HL-60 (cell line): ENCODE measurements at regions not wholly inside any gene's neighbourhood (a gene's known extent, or its start where the extent isn't known, plus 50 kb on each side); places are given as distances from the start of the nearest gene placed in this dataset.

Experiments used
- DNase-seq, 2 experiments: peaks; one replicate each; pipeline ENCODE4 v3.0.0-alpha.2; 2010 to 2020; ENCODE audit warnings: low read depth in 1 of 2, low spot score in 1 of 2
- H3K27ac ChIP-seq: fragments of 250-450 bp; sonication (Bioruptor Pico); replicated peaks from 2 replicates; pipeline ENCODE4 v1.5.1; 2020; ENCODE audit warnings: mild to moderate bottlenecking, moderate library complexity
- H3K27me3 ChIP-seq: fragments of 250-450 bp; sonication (Bioruptor Pico); 2 replicates; pipeline ENCODE4 v1.5.1; 2021; ENCODE audit warnings: mild to moderate bottlenecking, moderate library complexity; ENCODE audit not compliant: insufficient read depth, poor library complexity, severe bottlenecking
- H3K4me3 ChIP-seq: replicated peaks from 2 replicates; pipeline ENCODE4 v1.5.1; 2011; ENCODE audit warnings: mild to moderate bottlenecking, control low read depth, low read length; ENCODE audit not compliant: insufficient read depth
- CTCF ChIP-seq: IDR thresholded peaks from one replicate; pipeline ENCODE4 v1.5.1; 2011; ENCODE audit warnings: low read length, control low read depth, inconsistent platforms; ENCODE audit not compliant: insufficient read depth
- GABPA ChIP-seq: IDR thresholded peaks from 2 replicates; pipeline ENCODE4 v1.6.1; 2012; ENCODE audit warnings: low read depth
- POLR2AphosphoS5 ChIP-seq: IDR thresholded peaks from 2 replicates; pipeline ENCODE4 v1.6.1; 2012; ENCODE audit warnings: low read depth
- REST ChIP-seq: IDR thresholded peaks from 2 replicates; pipeline ENCODE4 v1.6.1; 2012; ENCODE audit warnings: low read depth; ENCODE audit not compliant: insufficient replicate concordance
- SPI1 ChIP-seq: IDR thresholded peaks from 2 replicates; pipeline ENCODE4 v1.6.1; 2012; ENCODE audit warnings: low read depth, mild to moderate bottlenecking, borderline replicate concordance

GRCh38 chr13:78187781-78188180, 269.1 kb upstream of the EDNRB start:
- H3K4me3 ChIP-seq, result no peak overlapping the region
- H3K27me3 ChIP-seq, result no peaks in the 10 kb centered on the region
- TF ChIP-seq SPI1, result no peak
- no peak for TF ChIP-seq GABPA
- no peak for TF ChIP-seq POLR2AphosphoS5
- TF ChIP-seq REST, result no peak
- no peak for TF ChIP-seq CTCF
- DNase-seq, result no peak
- no peak overlapping the region for H3K27ac ChIP-seq

- Histone ChIP-seq H3K27ac (no peak overlapping the region), H3K4me3 (no peak overlapping the region), H3K27me3 (no peaks in the 10 kb centered on the region)
- TF ChIP-seq SPI1, result no peak
- TF ChIP-seq REST, result no peak
- no peak for TF ChIP-seq POLR2AphosphoS5
- no peak for TF ChIP-seq CTCF
- TF ChIP-seq GABPA, result no peak
- DNase-seq, result no peak
These were observed 267.1 kb upstream of the EDNRB start for GRCh38 chr13:78185700-78186099.

DNA sequence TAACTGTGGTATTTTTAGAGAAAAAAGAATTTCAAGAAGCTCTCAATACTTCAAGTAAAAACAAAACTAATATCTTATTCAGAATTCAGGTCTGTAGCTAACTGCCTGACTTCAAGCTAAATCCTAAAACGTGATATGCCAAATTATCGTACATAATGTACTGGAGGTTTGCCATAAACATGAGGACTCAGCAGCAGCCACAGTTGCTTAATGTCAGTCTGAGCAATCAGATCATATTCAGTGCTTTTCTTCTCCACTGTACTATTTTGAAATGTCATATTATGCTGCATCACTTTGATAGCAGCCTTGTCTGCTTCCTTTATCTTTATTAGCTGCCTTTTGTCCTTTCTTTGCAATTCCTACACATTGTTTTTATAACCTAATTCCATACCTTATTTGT, 265.1 kb upstream of the EDNRB start:
- no peak for DNase-seq
- TF ChIP-seq CTCF (no peak), REST (no peak), SPI1 (no peak), GABPA (no peak), POLR2AphosphoS5 (no peak)
- Histone ChIP-seq H3K27me3 (no peaks in the 10 kb centered on the region), H3K27ac (no peak overlapping the region), H3K4me3 (no peak overlapping the region)
